ENCODE measurements at regions not wholly inside any gene's neighbourhood (a gene's known extent, or its start where the extent isn't known, plus 50 kb on each side); places are given as distances from the start of the nearest gene placed in this dataset.

DNA sequence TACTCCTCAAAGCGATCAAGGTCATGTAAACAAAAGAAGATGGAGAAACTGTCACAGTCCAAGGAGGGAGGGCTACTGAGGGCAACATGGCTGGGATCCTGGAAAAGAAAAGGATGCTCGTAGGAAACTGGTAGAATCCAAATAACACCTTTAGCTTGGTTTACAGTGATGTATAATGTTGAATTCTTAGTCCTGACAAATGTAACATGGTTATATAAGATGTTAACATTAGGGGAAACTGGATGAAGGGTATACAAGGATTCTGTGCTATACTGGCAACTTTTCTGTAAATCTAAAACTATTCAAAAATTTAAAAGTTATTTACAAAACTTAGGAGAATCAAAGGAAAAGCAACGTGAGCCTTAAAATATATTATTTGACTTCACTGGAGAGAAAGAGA is 257.0 kb downstream of the TTC32 start (continued):
- no peak for TF ChIP-seq RFX5 (IDR thresholded peaks at IDR 0.05; ENCODE audit: low read depth, low read length)
- TF ChIP-seq, protein P1, sequence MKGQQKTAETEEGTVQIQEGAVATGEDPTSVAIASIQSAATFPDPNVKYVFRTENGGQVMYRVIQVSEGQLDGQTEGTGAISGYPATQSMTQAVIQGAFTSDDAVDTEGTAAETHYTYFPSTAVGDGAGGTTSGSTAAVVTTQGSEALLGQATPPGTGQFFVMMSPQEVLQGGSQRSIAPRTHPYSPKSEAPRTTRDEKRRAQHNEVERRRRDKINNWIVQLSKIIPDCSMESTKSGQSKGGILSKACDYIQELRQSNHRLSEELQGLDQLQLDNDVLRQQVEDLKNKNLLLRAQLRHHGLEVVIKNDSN (IDR thresholded peaks at IDR 0.05; ENCODE audit: borderline replicate concordance, extremely low read length, insufficient read depth, low read depth, low read length), result no peak

DNA sequence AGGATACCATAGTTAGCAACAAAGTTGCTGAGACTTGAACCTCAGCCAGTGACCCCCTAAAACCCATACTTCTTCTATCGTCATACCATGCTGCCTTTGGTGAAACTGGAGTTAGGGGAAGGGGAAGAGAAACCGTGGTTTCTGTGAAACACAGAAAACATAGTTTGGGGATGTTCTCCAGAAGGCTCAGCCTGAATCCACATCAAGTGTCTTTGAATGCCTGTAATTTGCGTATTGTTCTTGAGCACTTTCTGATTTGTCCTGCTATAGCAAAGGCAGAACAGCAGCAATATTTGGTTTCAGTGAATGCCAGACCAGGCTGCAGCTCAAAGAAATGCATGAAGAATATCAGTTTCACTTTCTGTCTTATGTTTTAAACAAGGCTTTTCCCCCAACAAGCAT is 258.7 kb downstream of the TTC32 start:
- RAD21 ChIA-PET (ENCODE audit: unreplicated experiment), result no interaction called here
- FAIRE-seq, result peak; percentile 78
- peak overlapping the region; percentile 66 for H3K4me2 ChIP-seq (ENCODE audit: control insufficient read depth, insufficient read depth)
- peak; percentile 13 for DNase-seq (ENCODE audit: low read depth, low spot score)
- CTCF ChIA-PET, result no interaction called here
- peak; percentile 82 for ATAC-seq
- intact Hi-C loops (cut with micrococcal nuclease; ENCODE audit: unreplicated experiment), result no loop called here
- H3K9ac ChIP-seq (ENCODE audit: control insufficient read depth, insufficient read depth, low read length), result no peak overlapping the region
- H3K27ac ChIP-seq (ENCODE audit: control insufficient read depth, insufficient read depth), result no peak overlapping the region
- no peaks in the 10 kb centered on the region for H4K20me1 ChIP-seq (ENCODE audit: control insufficient read depth, insufficient read depth)
- 13% methylated on average over 3 of the region's 3 CpGs for WGBS (ENCODE audit: insufficient coverage, insufficient replicate concordance, low lambda C conversion rate, missing lambda C conversion rate)
- no peaks in the 10 kb centered on the region for H3K36me3 ChIP-seq (ENCODE audit: control insufficient read depth in 2 of 2, insufficient read depth in 2 of 2, low read length in 1 of 2)
- H3K27me3 ChIP-seq (replicated peaks in 1 of 2; ENCODE audit: control insufficient read depth in 2 of 2, insufficient read depth in 2 of 2, low read length in 1 of 2), result no peaks in the 10 kb centered on the region
- SMC1A ChIA-PET (ENCODE audit: uncharacterized antibody, unreplicated experiment), result interaction anchor here (1.0 kb wide), 2 partner anchors 10 to 12 kb away, joined by 3 read pairs; no protein-coding TSS in a partner anchor
- H3K4me1 ChIP-seq (ENCODE audit: control insufficient read depth, insufficient read depth, low read length), result peaks cover 6% of the 10 kb centered on the region; the same call in 1 of the 2 replicates
- H3K79me2 ChIP-seq (ENCODE audit: control insufficient read depth, insufficient read depth, low read length), result no peaks in the 10 kb centered on the region
- POLR2A ChIA-PET, result no interaction called here
- in situ Hi-C loops (cut with MboI), result no loop called here
- H2AFZ ChIP-seq (ENCODE audit: control insufficient read depth, low read depth, low read length), result peak overlapping the region; percentile 42
- BruUV-seq (replicated peaks), result no TSS peak
- TF ChIP-seq, protein P2, sequence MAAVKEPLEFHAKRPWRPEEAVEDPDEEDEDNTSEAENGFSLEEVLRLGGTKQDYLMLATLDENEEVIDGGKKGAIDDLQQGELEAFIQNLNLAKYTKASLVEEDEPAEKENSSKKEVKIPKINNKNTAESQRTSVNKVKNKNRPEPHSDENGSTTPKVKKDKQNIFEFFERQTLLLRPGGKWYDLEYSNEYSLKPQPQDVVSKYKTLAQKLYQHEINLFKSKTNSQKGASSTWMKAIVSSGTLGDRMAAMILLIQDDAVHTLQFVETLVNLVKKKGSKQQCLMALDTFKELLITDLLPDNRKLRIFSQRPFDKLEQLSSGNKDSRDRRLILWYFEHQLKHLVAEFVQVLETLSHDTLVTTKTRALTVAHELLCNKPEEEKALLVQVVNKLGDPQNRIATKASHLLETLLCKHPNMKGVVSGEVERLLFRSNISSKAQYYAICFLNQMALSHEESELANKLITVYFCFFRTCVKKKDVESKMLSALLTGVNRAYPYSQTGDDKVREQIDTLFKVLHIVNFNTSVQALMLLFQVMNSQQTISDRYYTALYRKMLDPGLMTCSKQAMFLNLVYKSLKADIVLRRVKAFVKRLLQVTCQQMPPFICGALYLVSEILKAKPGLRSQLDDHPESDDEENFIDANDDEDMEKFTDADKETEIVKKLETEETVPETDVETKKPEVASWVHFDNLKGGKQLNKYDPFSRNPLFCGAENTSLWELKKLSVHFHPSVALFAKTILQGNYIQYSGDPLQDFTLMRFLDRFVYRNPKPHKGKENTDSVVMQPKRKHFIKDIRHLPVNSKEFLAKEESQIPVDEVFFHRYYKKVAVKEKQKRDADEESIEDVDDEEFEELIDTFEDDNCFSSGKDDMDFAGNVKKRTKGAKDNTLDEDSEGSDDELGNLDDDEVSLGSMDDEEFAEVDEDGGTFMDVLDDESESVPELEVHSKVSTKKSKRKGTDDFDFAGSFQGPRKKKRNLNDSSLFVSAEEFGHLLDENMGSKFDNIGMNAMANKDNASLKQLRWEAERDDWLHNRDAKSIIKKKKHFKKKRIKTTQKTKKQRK (IDR thresholded peaks at IDR 0.05; ENCODE audit: low read depth, low read length), result no peak
- TF ChIP-seq DPF2 (IDR thresholded peaks at IDR 0.05) (no peak), SP1 (IDR thresholded peaks at IDR 0.05; ENCODE audit: low read depth, low read length) (no peak), KDM1A (IDR thresholded peaks at IDR 0.05; ENCODE audit: borderline replicate concordance) (no peak), SPI1 (IDR thresholded peaks at IDR 0.05; ENCODE audit: borderline replicate concordance, insufficient read depth, low read depth, low read length) (peak; percentile 65; the same call in 1 of the 2 replicates), EED (IDR thresholded peaks at IDR 0.05; ENCODE audit: low read depth) (0 out of 2 replicates have a peak, but pooled peaks have one; percentile 17), HCFC1 (IDR thresholded peaks at IDR 0.05; ENCODE audit: low read length) (no peak), PAX5 (IDR thresholded peaks at IDR 0.05; ENCODE audit: borderline replicate concordance, low read depth, low read length) (peak; percentile 36; the same call in 1 of the 2 replicates), ESRRA (IDR thresholded peaks at IDR 0.05; ENCODE audit: low read length) (no peak), EGR1 (IDR thresholded peaks at IDR 0.05; ENCODE audit: borderline replicate concordance in 1 of 2, low read depth in 2 of 2, low read length in 2 of 2) (no peak), SMAD1 (IDR thresholded peaks at IDR 0.05; ENCODE audit: low read depth, partially characterized antibody) (no peak), RAD21 (IDR thresholded peaks at IDR 0.05; ENCODE audit: insufficient read depth, low read depth, low read length) (no peak), BHLHE40 (IDR thresholded peaks at IDR 0.05; ENCODE audit: borderline replicate concordance in 1 of 2, low read depth in 2 of 2, low read length in 1 of 2) (no peak)
- TF ChIP-seq, protein P3, sequence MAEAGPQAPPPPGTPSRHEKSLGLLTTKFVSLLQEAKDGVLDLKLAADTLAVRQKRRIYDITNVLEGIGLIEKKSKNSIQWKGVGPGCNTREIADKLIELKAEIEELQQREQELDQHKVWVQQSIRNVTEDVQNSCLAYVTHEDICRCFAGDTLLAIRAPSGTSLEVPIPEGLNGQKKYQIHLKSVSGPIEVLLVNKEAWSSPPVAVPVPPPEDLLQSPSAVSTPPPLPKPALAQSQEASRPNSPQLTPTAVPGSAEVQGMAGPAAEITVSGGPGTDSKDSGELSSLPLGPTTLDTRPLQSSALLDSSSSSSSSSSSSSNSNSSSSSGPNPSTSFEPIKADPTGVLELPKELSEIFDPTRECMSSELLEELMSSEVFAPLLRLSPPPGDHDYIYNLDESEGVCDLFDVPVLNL (IDR thresholded peaks at IDR 0.05; ENCODE audit: low read depth, low read length), result no peak
- H3K9me3 ChIP-seq (replicated peaks; ENCODE audit: control insufficient read depth, insufficient read depth, low read length), result no peaks in the 10 kb centered on the region
- no peak overlapping the region for H3K4me3 ChIP-seq

Measured in GM12878 (cell line).